Activated T-cell treated with anti-CD3 and anti-CD28 coated beads, Interleukin-2, amount 50 U/mL, for 48 hours (primary cell): ENCODE measurements at regions not wholly inside any gene's neighbourhood (a gene's known extent, or its start where the extent isn't known, plus 50 kb on each side); places are given as distances from the start of the nearest gene placed in this dataset.

ENCODE experiments used
- DNase-seq, 2 experiments: peaks; one replicate each; pipeline ENCODE4 v3.0.0-alpha.2; 2020

DNA sequence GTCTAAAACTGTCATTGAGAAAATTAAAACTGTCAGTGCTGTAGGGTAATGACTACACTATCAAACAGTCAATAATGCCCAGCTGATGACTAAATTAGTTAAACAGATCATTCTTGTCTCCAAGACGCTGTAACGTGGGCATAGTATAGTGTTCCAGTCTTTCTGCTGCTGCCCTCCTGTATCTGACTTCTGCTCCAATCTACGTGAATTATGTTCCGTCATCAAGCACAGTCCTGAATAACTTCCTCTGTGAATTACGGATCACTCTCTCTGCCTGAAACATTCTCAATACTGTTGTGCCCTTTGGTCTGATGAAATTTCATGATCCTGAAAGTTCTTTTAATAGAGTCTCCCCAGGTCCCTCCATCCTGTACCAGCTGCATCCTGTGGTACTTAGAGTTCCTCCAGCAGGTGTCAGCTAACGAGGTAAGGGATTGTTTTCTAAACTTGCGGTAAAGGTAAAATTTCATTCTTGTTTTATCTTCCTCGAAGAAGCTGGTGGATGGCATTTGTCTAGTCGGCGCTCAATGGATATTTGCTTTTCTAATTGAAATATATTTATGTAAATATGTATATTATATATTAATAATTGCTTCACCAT is 393.5 kb upstream of the ADARB2 start:
- no peak for DNase-seq

DNA sequence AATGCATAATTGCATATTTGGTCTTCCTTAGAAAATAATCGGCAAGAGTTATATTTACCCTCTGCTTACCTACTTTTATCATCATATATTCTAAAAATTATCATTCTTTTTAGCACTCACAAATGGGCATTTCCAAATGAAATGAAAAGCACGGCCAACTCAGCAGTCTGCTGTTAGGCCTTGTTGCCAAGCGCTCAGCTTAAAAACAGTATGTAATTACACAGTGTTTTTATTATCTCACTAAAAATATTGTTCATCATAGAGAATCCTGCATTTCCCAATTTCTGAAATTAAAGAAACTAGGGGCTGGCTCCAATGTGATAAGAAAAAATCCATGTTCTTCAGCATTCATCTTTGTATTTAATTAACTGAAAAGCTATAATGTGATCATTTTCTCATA is 391.7 kb upstream of the ADARB2 start:
- no peak for DNase-seq

DNA sequence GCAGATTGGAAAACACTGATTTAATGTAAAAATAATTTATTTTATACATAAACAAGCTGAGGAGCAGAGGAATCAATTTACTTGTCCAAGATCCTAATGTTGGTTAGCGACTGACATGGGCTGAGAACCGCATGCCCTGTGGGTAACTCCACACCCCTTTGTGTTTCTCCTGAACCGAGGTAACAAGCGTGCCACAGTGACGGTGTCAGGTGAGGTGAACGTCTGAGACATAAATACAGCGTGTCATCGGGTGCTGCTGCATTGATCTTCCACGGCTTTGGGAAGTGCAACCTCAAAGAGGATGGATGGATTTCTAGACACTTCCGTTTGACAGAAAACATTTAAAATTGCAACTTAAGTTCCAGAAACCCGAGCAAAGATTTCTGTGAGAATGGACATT is 386.8 kb upstream of the ADARB2 start:
- DNase-seq = no peak

DNA sequence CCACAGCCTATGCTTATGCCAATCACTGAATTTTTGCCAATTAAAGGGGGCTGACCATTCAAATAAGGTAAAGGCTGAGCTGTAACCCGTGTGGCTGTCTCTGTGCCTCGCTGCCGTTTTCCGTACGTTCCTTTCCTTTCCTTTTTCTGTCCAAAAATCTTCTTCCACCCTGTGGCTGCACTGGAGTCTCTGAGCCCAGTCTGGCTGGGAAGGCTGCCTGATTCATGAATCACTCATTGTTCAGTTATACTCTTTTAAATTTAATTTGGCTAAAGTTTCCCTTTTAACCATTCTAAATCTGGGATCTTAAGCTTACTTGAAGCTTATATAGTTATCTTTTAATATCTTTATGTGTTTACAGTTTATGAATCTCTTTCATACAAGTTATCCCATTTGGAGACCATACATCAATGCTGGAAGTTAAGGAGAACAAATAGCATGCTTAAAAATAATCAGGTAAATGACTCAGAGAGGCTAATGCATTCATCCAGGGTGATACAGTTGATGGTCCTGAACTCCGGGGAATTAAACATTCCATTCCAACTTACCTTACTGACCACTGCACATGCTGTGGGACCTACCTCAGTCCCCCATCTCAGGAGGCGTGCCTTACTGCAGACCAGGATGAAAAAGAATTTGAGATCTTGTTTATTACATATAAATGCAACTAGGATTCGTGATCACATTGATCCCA is 385.3 kb upstream of the ADARB2 start:
- no peak for DNase-seq

DNA sequence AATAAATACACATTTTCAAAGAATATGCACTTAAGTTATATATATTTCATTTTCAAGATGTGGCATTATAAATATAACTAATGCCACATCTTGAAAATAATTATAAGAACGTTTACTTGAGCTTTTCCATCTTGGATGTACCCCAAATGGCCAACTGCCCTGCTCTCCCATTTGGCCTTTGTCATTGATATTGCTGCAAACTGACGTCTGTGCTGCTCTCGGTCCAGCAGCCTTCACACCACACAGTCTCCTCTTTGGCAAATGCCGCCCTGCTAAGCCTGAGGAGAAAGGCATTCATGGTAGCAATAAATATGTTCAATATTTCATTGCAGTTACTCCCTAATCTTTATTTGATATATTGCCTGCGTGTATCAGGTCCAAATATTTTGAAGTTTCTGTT is 384.6 kb upstream of the ADARB2 start:
- DNase-seq = no peak

DNA sequence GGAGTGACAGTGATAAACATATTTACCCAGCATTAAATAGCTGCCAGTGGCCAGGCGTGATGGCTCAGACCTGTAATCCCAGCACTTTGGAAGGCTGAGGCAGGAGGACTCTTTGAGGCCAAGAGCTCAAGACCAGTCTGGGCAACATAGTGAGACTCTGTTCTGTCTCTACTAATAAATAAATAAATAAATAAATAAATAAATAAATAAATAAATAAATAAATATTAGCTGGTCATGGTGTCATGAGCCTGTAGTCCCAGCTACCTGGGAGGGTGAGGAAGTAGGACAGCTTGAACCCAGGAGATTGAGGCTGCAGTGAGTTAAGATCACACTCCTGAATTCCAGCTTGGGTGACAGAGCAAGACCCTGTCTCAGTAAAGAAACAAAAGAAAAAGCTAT is 384.0 kb upstream of the ADARB2 start:
- no peak for DNase-seq

DNA sequence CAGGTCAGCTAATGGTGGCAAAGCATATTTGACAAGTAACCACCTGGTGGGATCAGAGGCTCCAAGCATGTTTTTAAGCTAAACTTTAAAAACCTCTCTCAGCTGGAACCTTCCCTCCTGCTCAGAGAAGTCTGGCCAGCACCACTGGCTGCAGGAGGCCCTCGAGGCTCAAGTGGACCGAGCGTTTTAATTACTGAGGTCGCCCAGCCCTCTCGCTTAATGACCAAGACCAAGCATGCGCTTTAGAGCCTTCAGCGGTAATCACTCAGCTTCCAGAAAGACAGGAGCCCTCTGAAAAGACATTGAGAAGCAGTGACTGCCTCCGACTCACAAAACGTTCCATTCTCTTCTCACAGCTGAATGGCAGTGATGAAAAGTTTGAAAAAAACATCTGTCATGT is 383.4 kb upstream of the ADARB2 start:
- no peak for DNase-seq

DNA sequence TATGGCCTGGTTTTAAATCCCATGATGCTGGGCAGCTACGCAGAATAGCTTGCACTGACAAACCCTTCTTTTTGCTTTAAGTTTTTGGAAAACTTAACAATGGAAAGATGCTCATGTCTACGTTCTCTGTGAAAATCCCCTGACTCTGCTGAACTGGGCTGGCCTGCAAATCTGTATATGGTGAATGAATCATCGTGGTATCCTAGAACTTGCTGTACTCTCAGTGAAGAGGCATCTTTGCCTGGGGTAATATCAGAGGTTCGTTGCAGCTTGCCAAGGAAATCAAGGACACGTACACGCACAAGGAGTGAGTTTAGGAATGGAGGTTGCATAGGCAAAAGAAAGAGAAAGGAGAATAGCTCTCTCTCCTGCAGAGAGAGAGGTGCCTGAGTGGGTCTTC is 382.0 kb upstream of the ADARB2 start:
- no peak for DNase-seq

DNA sequence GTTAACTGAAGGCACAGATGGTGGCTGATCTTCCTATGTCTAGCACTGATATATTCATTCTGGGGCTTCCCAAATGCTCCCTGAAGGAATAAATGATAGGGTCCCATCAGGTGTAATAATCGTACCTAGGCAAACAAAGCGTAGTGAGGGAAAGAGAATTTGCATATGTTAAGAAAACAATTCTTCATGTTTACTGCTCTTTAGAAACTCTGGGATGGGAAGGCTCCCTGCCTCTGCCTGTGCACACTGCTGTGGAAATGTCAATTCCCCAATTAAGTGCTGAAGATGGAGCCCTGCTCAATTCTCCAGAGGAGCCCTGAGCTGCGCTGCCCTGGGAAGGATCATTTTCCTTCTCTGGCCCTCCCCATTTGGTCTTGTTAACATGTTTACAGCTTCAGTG is 380.9 kb upstream of the ADARB2 start:
- no peak for DNase-seq

DNA sequence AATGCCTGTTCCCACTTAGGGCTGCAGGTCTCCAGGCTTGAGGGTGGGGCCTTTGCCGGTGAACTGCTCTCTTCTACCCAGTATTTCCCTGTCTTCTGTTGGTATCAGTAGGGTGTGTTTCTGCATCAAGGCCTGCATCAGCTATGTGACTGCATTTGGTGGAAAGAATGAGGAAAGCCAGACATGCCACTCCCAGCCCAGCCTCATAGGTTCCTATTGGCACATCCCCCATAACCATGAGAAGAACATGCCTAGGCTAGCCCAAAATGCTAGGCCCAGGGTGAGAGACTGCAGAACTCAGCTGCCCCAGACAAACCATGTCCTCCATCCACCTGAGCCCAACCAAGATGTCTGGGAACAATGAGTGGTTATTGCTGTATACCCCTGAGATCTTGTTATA is 380.3 kb upstream of the ADARB2 start:
- no peak for DNase-seq

DNA sequence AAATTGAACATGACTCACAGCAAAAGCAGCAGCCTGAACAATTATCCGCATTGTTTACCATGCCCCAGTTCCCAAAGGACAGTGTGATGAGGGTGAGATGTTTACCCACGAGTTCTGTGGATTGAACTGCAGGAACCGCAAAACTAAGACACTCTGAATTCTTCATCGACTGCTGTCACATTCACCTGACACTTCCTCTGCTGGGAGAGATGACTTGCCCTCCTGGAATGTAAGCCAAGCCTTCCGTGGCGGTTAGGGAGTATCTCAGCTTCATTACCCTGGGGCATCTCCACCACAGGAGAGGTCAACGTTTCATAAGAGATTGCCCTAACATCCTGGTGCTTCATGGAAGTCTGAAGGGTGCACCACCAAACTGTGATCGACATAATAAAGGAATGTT is 374.6 kb upstream of the ADARB2 start:
- DNase-seq = no peak

DNA sequence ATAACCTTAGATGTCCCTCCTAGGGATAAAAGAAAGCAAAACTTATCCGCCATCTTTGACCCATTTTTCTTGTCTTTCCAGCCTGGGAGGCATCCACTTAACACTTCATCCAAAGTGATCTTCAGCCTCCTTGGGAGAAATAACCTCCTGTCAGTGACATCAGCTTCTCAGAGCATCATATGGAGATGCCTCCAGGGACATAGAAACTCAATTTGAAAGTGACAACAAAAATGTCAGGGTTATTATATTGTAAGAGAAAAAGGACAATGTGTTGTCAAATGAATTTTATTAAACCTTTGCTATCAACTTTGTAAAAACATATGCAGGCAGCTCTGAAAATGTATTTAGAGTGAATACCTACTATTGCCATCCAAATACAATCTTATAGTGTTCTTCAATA is 371.2 kb upstream of the ADARB2 start:
- DNase-seq = no peak

DNA sequence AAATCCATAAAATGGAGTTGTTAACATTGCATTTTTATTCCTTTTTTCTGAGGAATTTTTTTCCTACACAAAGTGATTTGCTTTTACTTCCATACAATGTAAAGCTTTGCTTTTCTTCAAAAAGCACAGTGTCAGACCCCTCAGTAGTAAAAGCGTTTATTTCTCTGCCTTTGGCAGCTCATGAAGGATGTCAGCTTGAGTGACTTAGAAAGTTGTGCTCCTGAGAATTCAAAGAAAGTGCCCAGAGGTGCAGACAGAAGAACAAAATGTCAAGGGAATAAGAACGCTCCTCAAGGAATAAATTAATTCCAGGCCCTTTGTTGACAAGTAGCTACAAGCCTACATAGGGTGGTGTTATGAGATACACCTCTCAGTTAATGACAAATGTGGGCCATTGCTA is 369.3 kb upstream of the ADARB2 start:
- no peak for DNase-seq

DNA sequence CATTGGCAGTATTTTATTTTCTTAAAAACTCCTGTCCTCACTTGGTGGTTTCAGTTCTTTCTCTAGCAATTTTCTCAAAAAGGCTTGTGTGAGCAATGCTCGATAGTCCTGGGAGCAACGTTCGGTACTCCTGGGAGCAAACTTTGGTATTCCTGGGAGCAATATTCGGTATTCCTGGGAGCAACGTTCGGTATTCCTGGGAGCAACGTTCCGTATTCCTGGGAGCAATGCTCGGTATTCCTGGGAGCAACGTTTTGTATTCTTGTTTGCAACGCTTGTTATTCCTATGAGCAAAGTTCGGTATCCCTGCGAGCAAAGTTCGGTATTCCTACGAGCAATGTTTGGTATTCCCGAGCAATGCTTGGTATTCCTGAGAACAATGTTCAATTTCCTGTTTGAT is 362.0 kb upstream of the ADARB2 start:
- DNase-seq = no peak

DNA sequence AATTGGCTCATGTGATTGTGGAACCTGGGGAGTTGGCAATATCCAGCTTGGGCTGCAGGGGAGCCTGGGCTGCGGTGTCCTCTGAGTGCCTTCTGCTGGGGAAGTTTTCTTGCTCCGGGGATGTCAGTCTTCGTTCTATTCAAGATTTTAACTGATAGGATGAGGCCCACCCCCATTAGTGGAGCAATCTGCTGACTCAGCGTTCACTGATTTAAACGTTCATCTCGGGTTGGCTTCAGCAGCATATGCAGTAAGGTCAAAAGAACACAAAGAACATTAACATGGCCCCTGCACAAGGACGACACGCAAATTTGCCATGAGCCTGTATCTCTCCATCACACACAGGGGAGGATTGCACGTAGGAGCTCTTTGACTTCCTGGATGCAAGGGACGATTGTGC is 360.6 kb upstream of the ADARB2 start:
- no peak for DNase-seq

DNA sequence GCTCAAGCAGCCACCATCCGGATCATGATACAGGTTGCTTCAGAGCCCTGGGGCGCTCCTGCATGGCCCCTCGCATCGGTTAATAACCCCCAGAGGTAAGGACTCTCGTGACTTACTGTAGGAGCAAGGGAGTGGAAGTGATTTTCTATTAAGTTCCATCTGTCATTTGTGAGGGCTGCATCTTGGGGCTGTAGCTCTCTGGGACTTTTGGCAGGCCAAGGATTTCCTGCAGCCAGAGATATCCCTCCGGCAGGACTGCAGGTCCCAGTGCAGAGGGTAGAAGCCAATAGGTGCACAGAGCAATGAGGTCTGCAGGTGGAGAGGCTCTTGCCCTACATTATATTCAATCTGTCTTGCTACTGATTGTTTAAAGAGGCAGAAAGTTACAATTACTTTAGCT is 356.8 kb upstream of the ADARB2 start:
- DNase-seq = no peak

DNA sequence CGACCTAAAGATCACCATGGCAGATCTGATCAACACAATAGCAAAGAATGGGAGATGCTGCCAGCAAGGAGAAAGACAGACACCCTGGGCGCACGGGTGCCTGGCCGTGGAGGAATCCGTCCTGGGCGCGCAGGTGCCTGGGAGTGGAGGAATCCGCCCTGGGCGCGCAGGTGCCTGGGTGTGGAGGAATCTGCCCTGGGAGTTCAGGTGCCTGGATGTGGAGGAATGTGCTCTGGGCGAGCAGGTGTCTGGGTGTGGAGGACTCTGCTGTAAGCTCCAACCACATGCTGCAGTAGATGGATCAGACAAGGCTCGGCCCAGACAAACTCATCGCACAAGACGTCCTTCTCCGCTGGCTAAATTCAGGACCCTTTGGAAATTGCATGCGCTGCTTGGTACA is 346.3 kb upstream of the ADARB2 start:
- DNase-seq = no peak

DNA sequence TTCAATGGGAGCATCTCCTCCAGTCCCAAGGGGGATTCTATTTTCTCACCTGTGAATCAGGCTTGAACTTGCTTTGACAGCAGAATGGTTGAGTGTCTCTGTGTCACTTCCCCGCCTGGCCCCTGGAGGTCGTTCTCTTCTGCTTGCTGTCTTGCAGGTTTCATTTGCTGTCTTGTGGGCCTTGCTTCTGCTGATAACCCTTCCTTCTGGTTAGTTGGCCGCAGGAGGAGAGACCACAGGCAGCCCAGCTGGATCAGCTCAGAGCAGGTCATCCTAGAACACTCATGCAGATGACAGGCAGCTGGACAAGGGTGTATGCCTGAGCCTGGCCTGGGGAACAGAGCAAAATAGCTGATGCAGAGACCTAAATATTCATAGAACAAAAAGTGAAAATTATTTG is 344.2 kb upstream of the ADARB2 start:
- no peak for DNase-seq

DNA sequence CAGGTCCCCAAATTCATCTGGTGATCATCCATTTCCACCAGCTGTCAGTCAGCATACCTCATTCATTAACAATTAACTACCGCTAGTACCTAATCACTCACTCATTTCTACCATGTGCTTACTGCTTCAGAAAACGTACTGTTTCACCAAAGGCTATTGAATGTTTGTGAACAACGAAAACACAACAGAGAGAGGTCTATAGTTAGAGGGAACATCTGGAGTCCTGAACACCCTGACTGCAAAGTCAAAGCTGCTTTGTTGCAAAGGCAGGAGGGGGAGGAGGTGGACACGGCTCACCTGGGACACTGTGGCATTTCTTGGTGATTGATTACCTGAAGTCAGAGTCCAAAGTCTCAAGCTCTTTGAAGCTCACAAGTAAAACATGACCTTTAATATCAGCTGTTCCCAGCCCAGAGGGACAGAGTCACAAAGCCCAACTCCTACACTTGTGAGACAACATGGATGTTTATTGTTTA is 342.3 kb upstream of the ADARB2 start:
- no peak for DNase-seq

DNA sequence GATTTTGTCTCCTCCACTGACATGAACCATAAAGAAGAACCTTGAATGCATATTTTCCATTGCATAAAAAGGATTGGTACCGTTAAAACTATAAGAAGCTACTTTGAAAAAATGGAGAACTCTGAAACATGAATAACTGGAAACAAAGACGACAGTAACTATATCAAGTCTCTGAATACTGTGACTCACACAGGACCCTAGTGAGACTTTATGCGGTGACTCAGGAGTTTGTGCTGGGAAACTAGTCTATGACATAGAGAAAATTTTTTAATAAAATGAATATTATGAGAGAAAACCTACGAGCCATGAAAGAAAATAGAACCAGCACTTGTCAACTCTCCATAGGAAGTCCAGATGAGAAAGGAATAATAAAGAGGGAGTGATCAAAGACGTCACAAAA is 339.9 kb upstream of the ADARB2 start:
- DNase-seq = no peak

DNA sequence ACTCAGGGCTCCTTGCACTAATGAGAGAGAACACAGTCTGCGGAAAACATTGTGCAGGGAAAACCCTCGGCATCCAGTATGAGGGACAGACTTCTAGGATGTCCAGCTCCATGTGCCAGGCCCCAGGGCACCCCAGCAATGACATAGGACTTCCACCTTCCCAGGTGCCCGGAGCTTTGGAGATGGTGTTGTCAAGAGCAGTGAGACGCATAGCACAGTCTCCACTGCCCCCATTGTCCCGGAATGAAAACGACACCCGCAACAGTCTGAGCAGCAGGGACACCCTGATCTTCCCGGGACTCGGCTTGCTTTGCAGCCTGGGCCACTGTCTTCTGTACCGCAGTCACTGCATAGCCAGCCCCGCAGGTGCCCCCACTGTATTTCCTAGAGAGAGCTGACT is 339.2 kb upstream of the ADARB2 start:
- DNase-seq = no peak

DNA sequence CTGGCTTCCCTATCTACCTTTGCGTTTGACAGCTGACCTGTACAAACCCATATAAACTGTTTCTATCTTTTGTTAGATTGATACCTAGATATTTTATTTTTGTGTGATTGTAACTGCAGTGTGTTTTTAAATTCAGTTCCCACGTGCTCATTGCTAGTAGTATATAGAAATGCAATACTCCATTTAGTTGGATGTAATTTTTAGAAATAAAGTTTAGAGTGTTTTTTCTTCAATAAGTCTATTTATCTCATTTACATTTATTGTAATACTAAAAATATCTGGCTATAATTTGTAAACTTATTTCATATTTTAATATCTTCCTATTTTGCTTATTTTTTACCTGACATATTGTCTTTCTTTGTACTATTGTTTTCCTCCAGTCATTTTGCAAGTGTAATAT is 329.7 kb upstream of the ADARB2 start:
- no peak for DNase-seq

DNA sequence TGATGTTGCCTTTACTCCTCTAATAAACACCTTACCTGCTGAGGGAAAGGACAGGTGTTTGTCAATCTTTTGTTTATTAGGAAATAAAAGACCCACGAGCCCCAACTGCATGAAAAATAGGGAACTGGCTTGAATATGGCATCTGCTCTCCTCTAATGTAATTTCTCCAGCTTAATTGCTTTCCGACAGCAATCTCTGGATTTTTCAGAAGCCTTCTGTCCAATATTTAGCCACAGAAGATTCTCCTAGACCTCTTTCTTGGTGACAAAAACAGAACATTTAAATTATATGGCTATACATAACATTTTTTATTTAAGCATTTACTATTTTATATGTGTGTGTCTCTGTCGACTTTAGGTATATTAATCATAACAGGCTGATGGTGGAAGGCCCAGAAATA is 317.4 kb upstream of the ADARB2 start:
- no peak for DNase-seq

DNA sequence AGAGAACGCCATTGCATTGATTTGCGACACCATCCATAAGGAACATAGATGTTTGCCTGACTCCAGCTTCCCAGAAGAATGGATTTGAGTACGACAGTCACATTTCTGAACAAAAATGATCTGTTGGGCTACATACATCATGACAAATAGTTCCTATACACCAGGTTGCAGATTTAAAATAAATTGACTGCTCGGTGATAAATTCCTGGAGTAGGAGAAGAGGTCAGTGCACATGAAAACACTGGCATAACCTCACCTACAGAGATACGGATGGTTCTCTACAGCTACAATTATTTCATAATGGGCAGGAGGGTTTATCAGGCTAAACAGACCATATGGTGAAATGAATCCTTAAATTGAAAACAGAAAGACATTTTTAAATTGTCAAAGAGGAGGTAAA is 316.5 kb upstream of the ADARB2 start:
- no peak for DNase-seq

DNA sequence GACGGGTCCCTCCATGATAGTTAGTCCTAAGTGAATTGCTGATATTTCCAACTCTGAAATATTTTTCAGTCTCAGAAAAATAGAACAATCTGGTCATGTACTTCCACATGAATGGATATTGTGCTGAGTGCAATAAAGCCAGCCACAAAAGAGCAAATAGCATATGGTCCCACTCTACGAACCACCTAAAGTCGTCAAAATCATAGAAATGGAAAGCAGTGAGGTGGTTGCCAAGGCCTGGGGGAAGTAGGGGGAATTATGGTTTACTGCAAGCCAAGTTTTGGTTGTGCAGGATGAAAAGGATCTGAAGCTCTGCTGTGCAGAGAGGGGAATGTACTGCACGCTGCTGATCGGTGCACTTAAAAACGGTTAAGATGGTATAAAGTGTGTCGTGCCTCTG is 313.8 kb upstream of the ADARB2 start:
- no peak for DNase-seq
